Hypothalamus (tissue), 51 donors: ENCODE measurements at regions not wholly inside any gene's neighbourhood (a gene's known extent, or its start where the extent isn't known, plus 50 kb on each side); places are given as distances from the start of the nearest gene placed in this dataset.
A peak's percentile ranks its signal among the peaks of the same experiment; 100 is the strongest.
"Not testable (repeated sequence)": the region's sequence is repeated elsewhere in the genome, so short reads cannot be mapped to it uniquely, and the experiment has no call there.

Experiments
- DNase-seq, 51 donors: peaks; one replicate each; lab custom pipeline; 2025; lab: John Stamatoyannopoulos, UW

- no peak for DNase-seq
Measured at GRCh38 chr3:186454881-186455703, 89.1 kb downstream of the CRYGS start.

- DNase-seq, result no peak
Measured at GRCh38 chr3:186453531-186453930, 90.6 kb downstream of the CRYGS start.

- DNase-seq, result no peak
Measured at GRCh38 chr3:186452517-186452916, 90.5 kb upstream of the DGKG start.

- no peak for DNase-seq
Measured at GRCh38 chr3:186451371-186451770, 89.3 kb upstream of the DGKG start.

- DNase-seq, result no peak
Measured at GRCh38 chr3:186444974-186445373, 82.9 kb upstream of the DGKG start.

GRCh38 chr3:186444288-186444687 is 82.3 kb upstream of the DGKG start:
- DNase-seq, result no peak

- DNase-seq, result not testable (repeated sequence)
Measured at GRCh38 chr3:186442979-186443378, 80.9 kb upstream of the DGKG start.

GRCh38 chr3:186442162-186442561 is 80.1 kb upstream of the DGKG start:
- DNase-seq, result no peak

- no peak for DNase-seq
Measured at GRCh38 chr3:186440891-186441290, 78.9 kb upstream of the DGKG start.

- no peak for DNase-seq
Measured at GRCh38 chr3:186439725-186440124, 77.7 kb upstream of the DGKG start.

GRCh38 chr3:186435332-186435731 is 73.3 kb upstream of the DGKG start:
- DNase-seq, result not testable (repeated sequence)

- DNase-seq, result no peak
Measured at GRCh38 chr3:186432944-186433732, 71.1 kb upstream of the DGKG start.

GRCh38 chr3:186432189-186432588 is 70.2 kb upstream of the DGKG start:
- no peak for DNase-seq

- DNase-seq, result peak in 15 of 51 donors; percentile 2 to 38 (median 9)
Measured at GRCh38 chr3:186427627-186428281, 65.7 kb upstream of the DGKG start.

GRCh38 chr3:186425788-186426730 is 64.0 kb upstream of the DGKG start:
- DNase-seq, result no peak

- DNase-seq, result peak in 1 of 51 donors; percentile 3
Measured at GRCh38 chr3:186421946-186422345, 59.9 kb upstream of the DGKG start.

GRCh38 chr3:186418671-186419145 is 56.7 kb upstream of the DGKG start:
- no peak for DNase-seq

GRCh38 chr3:186417791-186418190 is 55.8 kb upstream of the DGKG start:
- DNase-seq, result peak in 1 of 51 donors; percentile 48

- DNase-seq, result peak in 2 of 51 donors; percentile 2 to 7
Measured at GRCh38 chr3:186414735-186415419, 52.8 kb upstream of the DGKG start.
